ENCODE measurements at regions not wholly inside any gene's neighbourhood (a gene's known extent, or its start where the extent isn't known, plus 50 kb on each side); places are given as distances from the start of the nearest gene placed in this dataset.
A peak's percentile ranks its signal among the peaks of the same experiment; 100 is the strongest.

DNA sequence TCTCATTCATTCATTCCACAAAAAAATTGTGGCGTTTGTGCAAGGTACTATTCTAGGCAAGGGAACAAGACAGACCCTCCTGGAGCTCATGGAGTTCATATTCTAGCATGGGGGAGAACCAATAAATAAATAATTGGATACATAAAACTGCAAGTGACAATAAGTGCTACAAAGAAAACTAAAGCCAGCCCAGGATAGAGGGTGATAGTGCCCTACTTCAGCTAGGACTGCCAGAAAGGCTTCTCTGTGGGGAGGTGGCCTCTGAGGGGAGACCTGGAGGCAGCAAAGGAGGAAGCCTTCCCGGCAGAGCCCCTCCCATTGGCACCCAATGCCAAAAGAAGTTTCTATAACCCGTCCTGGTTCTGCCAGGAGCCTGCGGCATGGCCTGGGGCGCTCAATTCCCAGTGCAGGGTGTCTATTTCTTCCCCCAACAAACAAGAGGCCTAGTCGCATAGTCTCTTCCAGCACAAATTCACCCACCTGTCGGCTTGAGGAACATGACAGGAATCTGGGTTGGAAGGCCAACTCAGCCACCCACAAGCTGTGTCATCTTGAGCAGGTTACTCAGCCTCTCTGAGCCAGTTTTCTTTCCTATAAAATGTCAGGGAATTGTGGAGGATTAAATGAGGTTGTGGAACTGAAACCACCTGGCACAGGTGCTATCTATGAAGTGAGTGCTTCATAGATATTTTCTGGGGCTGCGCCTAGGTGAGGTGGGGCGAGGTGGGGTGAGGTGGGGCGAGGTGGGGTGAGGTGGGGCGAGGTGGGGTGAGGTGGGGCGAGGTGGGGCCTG lies 94.3 kb downstream of the ZFP36L2 start:
- peaks cover 2 to 22% (median 9%) of the 10 kb centered on the region in 4 donors for H3K4me1 ChIP-seq (ENCODE audit: control insufficient read depth in 4 of 4, insufficient read depth in 4 of 4, low read length in 3 of 4)
- no peak for DNase-seq (ENCODE audit: low spot score)
- no peaks in the 10 kb centered on the region for H3K27me3 ChIP-seq (ENCODE audit: control insufficient read depth in 4 of 4, insufficient read depth in 4 of 4, low read length in 3 of 4)
- H3K9me3 ChIP-seq (ENCODE audit: control insufficient read depth in 4 of 4, low read length in 3 of 4): no peaks in the 10 kb centered on the region
- 78% methylated on average over 12 of the region's 12 CpGs for WGBS
- TF ChIP-seq YY1 (IDR thresholded peaks at IDR 0.05): peak; percentile 3
- TF ChIP-seq, protein P1, sequence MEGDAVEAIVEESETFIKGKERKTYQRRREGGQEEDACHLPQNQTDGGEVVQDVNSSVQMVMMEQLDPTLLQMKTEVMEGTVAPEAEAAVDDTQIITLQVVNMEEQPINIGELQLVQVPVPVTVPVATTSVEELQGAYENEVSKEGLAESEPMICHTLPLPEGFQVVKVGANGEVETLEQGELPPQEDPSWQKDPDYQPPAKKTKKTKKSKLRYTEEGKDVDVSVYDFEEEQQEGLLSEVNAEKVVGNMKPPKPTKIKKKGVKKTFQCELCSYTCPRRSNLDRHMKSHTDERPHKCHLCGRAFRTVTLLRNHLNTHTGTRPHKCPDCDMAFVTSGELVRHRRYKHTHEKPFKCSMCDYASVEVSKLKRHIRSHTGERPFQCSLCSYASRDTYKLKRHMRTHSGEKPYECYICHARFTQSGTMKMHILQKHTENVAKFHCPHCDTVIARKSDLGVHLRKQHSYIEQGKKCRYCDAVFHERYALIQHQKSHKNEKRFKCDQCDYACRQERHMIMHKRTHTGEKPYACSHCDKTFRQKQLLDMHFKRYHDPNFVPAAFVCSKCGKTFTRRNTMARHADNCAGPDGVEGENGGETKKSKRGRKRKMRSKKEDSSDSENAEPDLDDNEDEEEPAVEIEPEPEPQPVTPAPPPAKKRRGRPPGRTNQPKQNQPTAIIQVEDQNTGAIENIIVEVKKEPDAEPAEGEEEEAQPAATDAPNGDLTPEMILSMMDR (IDR thresholded peaks at IDR 0.05; ENCODE audit: low read depth, low read length, missing input control): no peak
- no peaks in the 10 kb centered on the region for H3K36me3 ChIP-seq (ENCODE audit: control insufficient read depth in 4 of 4, insufficient read depth in 3 of 4, low read depth in 1 of 4, low read length in 3 of 4)
- H3K27ac ChIP-seq (ENCODE audit: low read depth in 1 of 2, low read length in 2 of 2): peak overlapping the region; percentile 44 to 56
- H3K9ac ChIP-seq (ENCODE audit: low read depth in 1 of 2, low read length in 2 of 2): no peak overlapping the region
- H3K4me3 ChIP-seq (ENCODE audit: low read depth in 1 of 3, low read length in 3 of 3): no peak overlapping the region

DNA sequence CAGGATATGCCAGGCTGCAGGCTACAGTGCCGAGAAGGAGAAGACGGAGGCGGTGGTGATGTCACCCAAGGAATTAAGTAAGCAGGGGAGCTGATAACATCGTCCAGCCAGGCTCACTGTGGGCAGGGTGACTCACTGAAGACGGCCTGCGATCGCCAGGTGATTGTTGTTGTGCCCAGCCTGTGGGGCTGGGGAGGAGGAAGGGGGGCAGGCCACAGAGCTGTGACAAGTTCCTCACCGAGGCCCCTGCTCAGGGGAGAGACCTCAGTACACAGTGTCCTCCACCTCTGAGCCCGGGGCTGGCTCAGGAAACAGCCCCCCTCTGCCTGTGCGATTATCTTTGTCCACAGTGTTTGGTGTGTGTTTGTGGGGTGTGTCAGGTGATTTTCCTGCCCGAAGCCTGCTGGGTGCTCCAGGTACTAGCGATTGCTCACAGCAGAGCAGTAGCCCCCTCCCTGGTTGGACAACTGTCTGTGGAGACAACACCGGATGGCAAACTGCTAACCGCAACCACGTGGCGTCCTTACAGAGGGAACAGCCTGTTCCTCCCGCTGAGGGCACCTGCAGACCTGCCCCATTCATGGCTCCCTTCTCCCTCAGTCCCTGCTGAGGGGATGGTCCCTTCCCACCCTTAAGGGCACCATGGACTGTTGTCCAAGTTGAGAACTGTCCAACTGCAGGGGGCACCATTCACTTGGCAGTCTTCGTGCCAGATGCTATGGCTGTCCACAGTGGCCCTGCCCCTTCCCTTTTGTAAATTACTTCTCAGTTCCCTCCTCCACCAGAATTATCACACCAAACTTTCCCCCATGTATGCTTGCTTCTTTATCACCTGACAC lies 95.1 kb downstream of the ZFP36L2 start:
- H3K9me3 ChIP-seq (ENCODE audit: control insufficient read depth in 4 of 4, low read length in 3 of 4): no peaks in the 10 kb centered on the region
- peak overlapping the region; percentile 44 to 56 for H3K27ac ChIP-seq (ENCODE audit: low read depth in 1 of 2, low read length in 2 of 2)
- H3K27me3 ChIP-seq (ENCODE audit: control insufficient read depth in 4 of 4, insufficient read depth in 4 of 4, low read length in 3 of 4): no peaks in the 10 kb centered on the region
- H3K36me3 ChIP-seq (ENCODE audit: control insufficient read depth in 4 of 4, insufficient read depth in 3 of 4, low read depth in 1 of 4, low read length in 3 of 4): no peaks in the 10 kb centered on the region
- no peak overlapping the region for H3K9ac ChIP-seq (ENCODE audit: low read depth in 1 of 2, low read length in 2 of 2)
- peaks cover 2 to 22% (median 9%) of the 10 kb centered on the region in 4 donors for H3K4me1 ChIP-seq (ENCODE audit: control insufficient read depth in 4 of 4, insufficient read depth in 4 of 4, low read length in 3 of 4)
- WGBS: 63% methylated on average over 18 of the region's 18 CpGs
- H3K4me3 ChIP-seq (ENCODE audit: low read depth in 1 of 3, low read length in 3 of 3): no peak overlapping the region
- peak; percentile 76 for DNase-seq (ENCODE audit: low spot score)
- TF ChIP-seq JUND (IDR thresholded peaks at IDR 0.05): peak in 1 of 2 donors; percentile 17
- no peak for TF ChIP-seq TAF1 (conservative IDR thresholded peaks at IDR 0.05)
- peak; percentile 81 to 91 for TF ChIP-seq RAD21 (IDR thresholded peaks at IDR 0.05)
- TF ChIP-seq, protein P2, sequence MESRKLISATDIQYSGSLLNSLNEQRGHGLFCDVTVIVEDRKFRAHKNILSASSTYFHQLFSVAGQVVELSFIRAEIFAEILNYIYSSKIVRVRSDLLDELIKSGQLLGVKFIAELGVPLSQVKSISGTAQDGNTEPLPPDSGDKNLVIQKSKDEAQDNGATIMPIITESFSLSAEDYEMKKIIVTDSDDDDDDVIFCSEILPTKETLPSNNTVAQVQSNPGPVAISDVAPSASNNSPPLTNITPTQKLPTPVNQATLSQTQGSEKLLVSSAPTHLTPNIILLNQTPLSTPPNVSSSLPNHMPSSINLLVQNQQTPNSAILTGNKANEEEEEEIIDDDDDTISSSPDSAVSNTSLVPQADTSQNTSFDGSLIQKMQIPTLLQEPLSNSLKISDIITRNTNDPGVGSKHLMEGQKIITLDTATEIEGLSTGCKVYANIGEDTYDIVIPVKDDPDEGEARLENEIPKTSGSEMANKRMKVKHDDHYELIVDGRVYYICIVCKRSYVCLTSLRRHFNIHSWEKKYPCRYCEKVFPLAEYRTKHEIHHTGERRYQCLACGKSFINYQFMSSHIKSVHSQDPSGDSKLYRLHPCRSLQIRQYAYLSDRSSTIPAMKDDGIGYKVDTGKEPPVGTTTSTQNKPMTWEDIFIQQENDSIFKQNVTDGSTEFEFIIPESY (IDR thresholded peaks at IDR 0.05): no peak
- peak; percentile 25 for TF ChIP-seq YY1 (IDR thresholded peaks at IDR 0.05)
- peak; percentile 58 for TF ChIP-seq SP1 (IDR thresholded peaks at IDR 0.05)
- TF ChIP-seq, protein P1 (IDR thresholded peaks at IDR 0.05; ENCODE audit: low read depth, low read length, missing input control): peak; percentile 50
- no peak for TF ChIP-seq GABPA (IDR thresholded peaks at IDR 0.05 in 1 of 2, conservative IDR thresholded peaks at IDR 0.05 in 1 of 2)

Data from liver (tissue), 8 donors.